Skeletal muscle tissue (tissue), 3 donors: ENCODE measurements at regions not wholly inside any gene's neighbourhood (a gene's known extent, or its start where the extent isn't known, plus 50 kb on each side); places are given as distances from the start of the nearest gene placed in this dataset.

Experiments
- H3K27ac ChIP-seq: one replicate; pipeline ENCODE4 v1.7.0; 2013; ENCODE audit warnings: mild to moderate bottlenecking, low read depth, low read length, inconsistent platforms
- H3K27me3 ChIP-seq, 3 donors: one replicate each; pipeline ENCODE4 v1.7.0; 2013; ENCODE audit warnings: low read length in 3 of 3; ENCODE audit not compliant: control insufficient read depth in 3 of 3, insufficient read depth in 3 of 3
- H3K36me3 ChIP-seq, 3 donors: one replicate each; pipeline ENCODE4 v1.7.0; 2013; ENCODE audit warnings: low read length in 3 of 3; ENCODE audit not compliant: control insufficient read depth in 3 of 3, insufficient read depth in 3 of 3
- H3K4me1 ChIP-seq, 3 donors: one replicate each; pipeline ENCODE4 v1.7.0; 2013; ENCODE audit warnings: low read length in 3 of 3, mild to moderate bottlenecking in 3 of 3; ENCODE audit not compliant: control insufficient read depth in 3 of 3, insufficient read depth in 3 of 3
- H3K4me3 ChIP-seq, 3 donors: one replicate each; pipeline ENCODE4 v1.7.0; 2013; ENCODE audit warnings: low read length in 3 of 3
- H3K9ac ChIP-seq, 3 donors: one replicate each; pipeline ENCODE4 v1.7.0; 2013; ENCODE audit warnings: low read length in 3 of 3, mild to moderate bottlenecking in 3 of 3, moderate library complexity in 2 of 3, low read depth in 1 of 3
- H3K9me3 ChIP-seq, 3 donors: one replicate each; pipeline ENCODE4 v1.7.0; 2013; ENCODE audit warnings: low read length in 3 of 3; ENCODE audit not compliant: control insufficient read depth in 3 of 3
- donor health status: Osteomylitis.

GRCh38 chr13:106390367-106390766, 145.1 kb downstream of the EFNB2 start:
- Histone ChIP-seq H3K27ac (no peak overlapping the region), H3K27me3 (peaks cover 0 to 4% (median 0%) of the 10 kb centered on the region in 3 donors), H3K4me1 (no peaks in the 10 kb centered on the region), H3K36me3 (no peaks in the 10 kb centered on the region), H3K9me3 (peaks cover 0 to 2% (median 0%) of the 10 kb centered on the region in 3 donors), H3K9ac (no peak overlapping the region), H3K4me3 (no peak overlapping the region)

GRCh38 chr13:106385654-106386053, 149.8 kb downstream of the EFNB2 start:
- no peaks in the 10 kb centered on the region for H3K36me3 ChIP-seq
- no peak overlapping the region for H3K9ac ChIP-seq
- H3K27ac ChIP-seq, result no peak overlapping the region
- H3K4me3 ChIP-seq, result no peak overlapping the region
- no peaks in the 10 kb centered on the region for H3K4me1 ChIP-seq
- peaks cover 0 to 2% (median 0%) of the 10 kb centered on the region in 3 donors for H3K9me3 ChIP-seq
- H3K27me3 ChIP-seq, result no peaks in the 10 kb centered on the region

- no peaks in the 10 kb centered on the region for H3K36me3 ChIP-seq
- H3K9ac ChIP-seq, result no peak overlapping the region
- no peaks in the 10 kb centered on the region for H3K4me1 ChIP-seq
- no peak overlapping the region for H3K4me3 ChIP-seq
- H3K9me3 ChIP-seq, result peaks cover 0 to 2% (median 0%) of the 10 kb centered on the region in 3 donors
- H3K27me3 ChIP-seq, result no peaks in the 10 kb centered on the region
- H3K27ac ChIP-seq, result no peak overlapping the region
Observed at GRCh38 chr13:106384516-106384915, 150.9 kb downstream of the EFNB2 start.

- no peak overlapping the region for H3K4me3 ChIP-seq
- H3K36me3 ChIP-seq, result no peaks in the 10 kb centered on the region
- H3K27me3 ChIP-seq, result no peaks in the 10 kb centered on the region
- H3K4me1 ChIP-seq, result no peaks in the 10 kb centered on the region
- peaks cover 0 to 2% (median 0%) of the 10 kb centered on the region in 3 donors for H3K9me3 ChIP-seq
- H3K9ac ChIP-seq, result no peak overlapping the region
- H3K27ac ChIP-seq, result no peak overlapping the region
Observed at GRCh38 chr13:106383791-106384190, 151.7 kb downstream of the EFNB2 start.

GRCh38 chr13:106382534-106382933, 152.9 kb downstream of the EFNB2 start:
- Histone ChIP-seq H3K9ac (no peak overlapping the region), H3K9me3 (no peaks in the 10 kb centered on the region), H3K4me3 (no peak overlapping the region), H3K27me3 (no peaks in the 10 kb centered on the region), H3K27ac (no peak overlapping the region), H3K4me1 (no peaks in the 10 kb centered on the region), H3K36me3 (no peaks in the 10 kb centered on the region)

- H3K27ac ChIP-seq, result no peak overlapping the region
- H3K9me3 ChIP-seq, result no peaks in the 10 kb centered on the region
- no peak overlapping the region for H3K9ac ChIP-seq
- no peaks in the 10 kb centered on the region for H3K27me3 ChIP-seq
- no peaks in the 10 kb centered on the region for H3K36me3 ChIP-seq
- no peaks in the 10 kb centered on the region for H3K4me1 ChIP-seq
- no peak overlapping the region for H3K4me3 ChIP-seq
Observed at GRCh38 chr13:106381091-106381490, 154.4 kb downstream of the EFNB2 start.

- Histone ChIP-seq H3K36me3 (no peaks in the 10 kb centered on the region), H3K9ac (no peak overlapping the region), H3K27me3 (peaks cover 0 to 3% (median 0%) of the 10 kb centered on the region in 3 donors), H3K4me1 (no peaks in the 10 kb centered on the region), H3K4me3 (no peak overlapping the region), H3K9me3 (no peaks in the 10 kb centered on the region), H3K27ac (no peak overlapping the region)
Observed at GRCh38 chr13:106377931-106378662, 157.4 kb downstream of the EFNB2 start.

GRCh38 chr13:106377341-106377740, 158.1 kb downstream of the EFNB2 start:
- Histone ChIP-seq H3K27ac (no peak overlapping the region), H3K36me3 (no peaks in the 10 kb centered on the region)

GRCh38 chr13:106376401-106377112, 158.9 kb downstream of the EFNB2 start:
- Histone ChIP-seq H3K4me1 (no peaks in the 10 kb centered on the region), H3K9me3 (no peaks in the 10 kb centered on the region), H3K9ac (no peak overlapping the region), H3K27me3 (peaks cover 0 to 3% (median 0%) of the 10 kb centered on the region in 3 donors), H3K36me3 (no peaks in the 10 kb centered on the region), H3K27ac (no peak overlapping the region), H3K4me3 (no peak overlapping the region)

More at GRCh38 chr13:106377341-106377740, 158.1 kb downstream of the EFNB2 start:
- no peak overlapping the region for H3K4me3 ChIP-seq
- no peaks in the 10 kb centered on the region for H3K9me3 ChIP-seq
- no peaks in the 10 kb centered on the region for H3K4me1 ChIP-seq
- H3K9ac ChIP-seq, result no peak overlapping the region
- peaks cover 0 to 3% (median 0%) of the 10 kb centered on the region in 3 donors for H3K27me3 ChIP-seq

- Histone ChIP-seq H3K4me3 (no peak overlapping the region), H3K4me1 (no peaks in the 10 kb centered on the region), H3K36me3 (no peaks in the 10 kb centered on the region), H3K27me3 (peaks cover 0 to 3% (median 0%) of the 10 kb centered on the region in 3 donors), H3K9me3 (no peaks in the 10 kb centered on the region), H3K27ac (no peak overlapping the region), H3K9ac (no peak overlapping the region)
Observed at GRCh38 chr13:106375085-106375484, 160.4 kb downstream of the EFNB2 start.
